HG03575 (cell line): ENCODE measurements at regions not wholly inside any gene's neighbourhood (a gene's known extent, or its start where the extent isn't known, plus 50 kb on each side); places are given as distances from the start of the nearest gene placed in this dataset.
"Not testable (repeated sequence)": the region's sequence is repeated elsewhere in the genome, so short reads cannot be mapped to it uniquely, and the experiment has no call there.

Experiments used
- ATAC-seq: cut with Tn5 transposase; IDR thresholded peaks from one replicate; pipeline ENCODE4 v1.9.1; 2021; ENCODE audit not compliant: unreplicated experiment, insufficient number of reproducible peaks, low FRiP score; ENCODE audit errors: extremely low read depth

DNA sequence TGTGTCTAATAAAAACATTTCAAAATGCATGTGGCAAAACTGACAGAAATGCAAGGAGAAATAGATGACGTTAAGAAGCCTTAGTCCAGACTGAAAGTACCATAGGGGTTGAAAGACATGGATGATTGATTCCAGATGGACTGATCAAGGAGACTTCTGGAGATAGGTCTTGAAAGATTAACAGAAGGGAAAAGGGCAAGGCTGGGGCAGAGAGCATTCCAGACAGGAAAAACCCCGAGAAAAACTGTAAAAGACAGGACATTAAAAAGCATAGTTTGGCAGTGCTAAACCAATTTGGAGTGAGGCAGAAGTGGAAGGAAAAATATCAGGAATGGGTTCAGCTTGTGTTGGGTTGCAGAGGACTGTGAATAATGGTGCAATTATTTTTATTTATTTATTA, 375.2 kb upstream of the SGO1 start:
- ATAC-seq: no peak

GRCh38 chr3:20560446-20560845, 374.4 kb upstream of the SGO1 start:
- ATAC-seq: not testable (repeated sequence)

GRCh38 chr3:20558161-20558560, 372.2 kb upstream of the SGO1 start:
- no peak for ATAC-seq

- no peak for ATAC-seq
Observed at GRCh38 chr3:20556661-20557060, 370.7 kb upstream of the SGO1 start.

- no peak for ATAC-seq
Observed at GRCh38 chr3:20552605-20553275, 366.7 kb upstream of the SGO1 start.

GRCh38 chr3:20547361-20548269, 361.6 kb upstream of the SGO1 start:
- ATAC-seq: not testable (repeated sequence)

DNA sequence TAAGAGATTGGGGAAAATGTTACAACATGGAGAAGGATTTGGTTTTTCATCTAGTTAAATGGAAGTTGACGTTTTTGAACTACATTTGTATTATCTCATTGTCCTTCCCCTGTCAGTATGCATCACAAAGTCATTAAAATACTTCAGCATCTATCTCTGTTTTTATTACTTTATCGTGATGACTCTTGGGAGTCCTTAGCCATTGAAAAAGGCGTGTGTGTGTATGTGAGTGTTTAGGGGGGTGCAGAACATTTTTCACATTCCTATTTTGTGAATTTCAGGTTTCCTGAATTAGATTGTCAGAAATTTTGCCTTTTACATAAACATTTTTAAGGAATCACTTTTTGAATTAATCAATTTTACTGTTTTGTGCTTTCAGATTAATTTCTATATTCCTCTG, 360.6 kb upstream of the SGO1 start:
- no peak for ATAC-seq

DNA sequence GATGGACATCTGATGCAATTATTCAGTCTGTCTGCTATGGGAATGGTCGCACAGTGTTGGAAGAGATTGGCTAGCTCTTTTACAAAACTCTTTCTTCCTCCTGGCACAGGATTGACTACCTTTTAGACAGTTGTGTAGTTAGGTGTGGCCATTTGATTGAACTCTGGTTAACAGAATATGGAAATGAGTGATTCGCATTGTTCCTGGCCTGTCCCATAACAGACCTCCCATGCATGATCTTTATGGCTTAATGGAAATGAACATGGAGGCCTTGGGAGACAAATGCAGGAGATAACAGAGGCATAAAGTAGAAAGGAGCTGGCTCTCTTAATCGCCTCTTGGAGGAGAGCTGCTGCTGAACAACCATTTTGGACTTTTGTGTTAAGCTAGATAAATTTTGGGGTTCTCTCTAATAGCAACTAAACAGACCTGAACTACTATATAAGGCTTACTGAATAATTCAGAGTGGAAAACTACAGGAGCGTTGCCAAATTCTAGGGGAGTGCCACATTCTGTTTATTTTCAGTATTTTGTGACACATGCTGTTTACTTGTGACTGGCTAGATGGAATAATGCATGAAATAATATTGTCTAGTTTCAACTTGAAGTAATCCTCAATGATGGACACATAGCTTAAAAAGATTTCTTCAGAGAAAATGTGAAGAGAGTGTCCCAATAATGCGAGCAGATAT, 357.7 kb upstream of the SGO1 start:
- ATAC-seq: no peak

DNA sequence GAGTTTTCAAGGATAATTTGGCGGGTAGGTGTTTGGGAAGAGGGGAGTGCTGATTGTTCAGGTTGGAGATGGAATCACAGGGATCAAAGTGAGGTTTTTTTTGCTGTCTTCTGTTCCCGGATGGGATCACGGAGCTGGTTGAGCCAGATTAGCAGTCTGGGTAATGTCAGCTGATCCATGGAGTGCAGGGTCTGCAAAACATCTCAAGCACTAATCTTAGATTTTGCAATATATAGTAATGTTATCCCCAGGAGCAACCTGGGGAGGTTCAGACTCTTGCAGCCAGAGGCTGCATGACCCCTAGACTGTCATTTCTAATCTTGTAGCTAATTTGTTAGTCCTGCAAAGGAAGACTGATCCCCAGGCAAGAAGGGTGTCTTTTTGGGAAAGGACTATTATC, 354.1 kb upstream of the SGO1 start:
- no peak for ATAC-seq

DNA sequence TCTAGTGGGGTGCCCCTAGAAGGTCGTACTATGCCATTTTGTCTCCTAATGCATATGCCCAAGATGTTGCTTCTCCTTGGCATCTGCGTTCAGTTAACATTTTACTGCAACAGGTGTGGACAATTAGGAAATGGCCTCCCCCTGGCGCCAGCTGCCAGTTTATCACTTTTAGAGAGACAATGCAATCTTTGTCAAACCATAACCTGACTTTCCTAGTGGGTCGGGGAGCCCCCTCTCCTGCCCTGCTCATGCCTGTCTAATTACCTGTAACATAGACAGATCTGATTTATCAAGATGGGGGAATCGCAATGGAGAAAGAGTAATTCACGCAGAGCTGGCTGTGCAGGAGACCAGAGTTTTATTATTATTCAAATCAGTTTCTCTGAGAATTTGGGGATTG, 353.7 kb upstream of the SGO1 start:
- ATAC-seq: no peak

DNA sequence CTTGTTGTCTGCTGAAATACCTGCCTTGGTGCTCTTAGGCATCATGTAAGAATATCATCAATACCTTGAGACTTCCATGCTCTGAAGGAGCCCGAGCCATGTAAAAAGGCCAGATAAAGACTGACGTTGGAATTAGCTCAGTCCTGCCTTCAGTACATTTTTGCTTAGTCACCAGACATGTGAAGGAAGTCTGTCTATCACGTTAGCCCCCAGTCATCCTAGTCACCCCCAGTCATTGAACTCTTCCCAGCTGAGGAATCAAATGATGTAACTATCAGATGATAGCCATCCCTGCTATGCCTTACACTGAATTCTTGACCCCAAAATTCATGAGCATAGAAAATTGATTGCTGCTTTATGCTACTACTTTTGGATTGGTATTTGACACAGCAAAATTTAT, 351.2 kb upstream of the SGO1 start:
- ATAC-seq: no peak

DNA sequence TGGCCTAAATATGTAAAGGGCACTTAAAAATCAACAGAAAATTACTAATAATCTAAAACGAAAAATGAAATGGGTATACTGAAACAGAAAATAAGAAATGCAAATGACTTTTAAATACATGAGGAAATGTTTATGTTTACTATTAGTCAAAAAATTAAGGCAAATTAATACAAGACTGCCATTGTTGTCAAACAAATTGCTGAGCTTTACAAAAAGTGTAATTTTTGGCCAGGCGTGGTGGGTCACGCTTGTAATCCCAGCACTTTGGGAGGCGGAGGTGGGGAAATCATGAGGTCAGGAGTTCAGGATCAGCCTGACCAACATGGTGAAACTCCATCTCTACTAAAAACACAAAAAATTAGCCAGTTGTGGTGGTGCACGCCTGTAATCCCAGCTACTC, 343.9 kb upstream of the SGO1 start:
- ATAC-seq: no peak

GRCh38 chr3:20528180-20528770, 342.3 kb upstream of the SGO1 start:
- no peak for ATAC-seq

GRCh38 chr3:20527368-20527767, 341.4 kb upstream of the SGO1 start:
- ATAC-seq: no peak

DNA sequence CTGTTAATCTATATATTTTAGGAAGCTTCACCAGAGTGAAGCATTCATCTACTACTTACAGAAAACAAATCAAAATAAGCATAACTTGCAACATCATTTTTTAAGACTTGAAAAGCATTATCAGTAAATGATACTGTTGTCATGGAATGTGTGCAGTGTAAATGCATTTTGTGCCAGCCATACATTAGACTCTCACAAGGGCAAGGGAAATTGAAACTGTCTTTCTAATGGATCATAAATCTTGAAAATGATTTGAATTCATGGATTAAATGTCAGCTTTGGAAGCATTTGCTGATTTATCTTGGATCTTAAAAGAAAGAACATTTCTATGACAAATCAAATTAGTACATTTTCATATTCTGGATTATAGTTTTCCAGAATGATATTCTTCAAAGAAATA, 338.3 kb upstream of the SGO1 start:
- no peak for ATAC-seq

DNA sequence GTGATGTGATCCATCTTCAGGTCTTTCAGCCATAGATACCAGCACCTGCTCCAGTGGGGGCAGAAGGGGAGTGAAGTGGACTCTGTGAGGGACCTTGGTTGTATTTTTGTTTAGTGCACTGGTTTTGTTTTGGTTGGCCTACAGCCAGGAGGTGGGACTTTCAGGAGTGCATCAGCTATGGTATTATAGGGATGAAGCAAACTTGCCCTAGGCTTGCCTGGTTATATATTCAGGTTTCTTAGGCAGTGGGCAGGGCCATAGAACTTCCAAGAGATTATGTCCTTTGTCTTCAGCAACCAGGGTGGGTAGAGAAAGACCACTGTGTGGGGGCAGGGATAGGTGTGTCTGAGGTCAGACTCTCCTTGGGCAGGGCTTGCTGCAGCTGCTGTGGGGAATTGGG, 337.3 kb upstream of the SGO1 start:
- ATAC-seq: no peak

GRCh38 chr3:20517316-20517715, 331.3 kb upstream of the SGO1 start:
- not testable (repeated sequence) for ATAC-seq

- ATAC-seq: no peak
Observed at GRCh38 chr3:20516311-20516710, 330.3 kb upstream of the SGO1 start.

GRCh38 chr3:20515834-20516233, 329.8 kb upstream of the SGO1 start:
- ATAC-seq: no peak
